NOMO-1 treated with DMSO at 0.1 percent for 48 hours (cell line): ENCODE measurements at regions not wholly inside any gene's neighbourhood (a gene's known extent, or its start where the extent isn't known, plus 50 kb on each side); places are given as distances from the start of the nearest gene placed in this dataset.
"Not testable (repeated sequence)": the region's sequence is repeated elsewhere in the genome, so short reads cannot be mapped to it uniquely, and the experiment has no call there.

Source experiments
- DNase-seq: peaks from one replicate; lab custom pipeline; 2025; ENCODE audit not compliant: unreplicated experiment; lab: John Stamatoyannopoulos, UW

GRCh38 chr1:230591678-230592077 lies 50.6 kb upstream of the COG2 start:
- DNase-seq = no peak

- DNase-seq = no peak
These were observed 52.3 kb upstream of the COG2 start for GRCh38 chr1:230589951-230590350.

DNA sequence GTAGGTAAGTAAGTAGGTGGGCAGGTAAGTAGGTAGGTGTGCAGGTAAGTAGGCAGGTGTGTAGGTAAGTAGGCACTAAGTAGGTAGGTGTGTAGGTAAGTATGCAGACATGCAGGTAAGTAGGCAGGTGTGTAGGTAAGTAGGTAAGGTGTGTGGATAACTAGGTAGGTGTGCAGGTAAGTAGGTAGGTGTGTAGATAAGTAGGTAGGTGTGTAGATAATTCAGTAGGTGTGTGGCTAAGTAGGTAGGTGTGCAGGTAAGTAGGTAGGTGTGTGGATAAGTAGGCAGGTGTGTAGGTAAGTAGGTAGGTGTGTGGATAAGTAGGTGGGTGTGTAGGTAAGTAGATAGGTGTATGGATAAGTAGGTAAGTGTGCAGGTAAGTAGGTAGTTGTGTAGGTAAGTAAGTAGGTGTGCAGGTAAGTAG lies 53.9 kb upstream of the COG2 start:
- DNase-seq = no peak

DNA sequence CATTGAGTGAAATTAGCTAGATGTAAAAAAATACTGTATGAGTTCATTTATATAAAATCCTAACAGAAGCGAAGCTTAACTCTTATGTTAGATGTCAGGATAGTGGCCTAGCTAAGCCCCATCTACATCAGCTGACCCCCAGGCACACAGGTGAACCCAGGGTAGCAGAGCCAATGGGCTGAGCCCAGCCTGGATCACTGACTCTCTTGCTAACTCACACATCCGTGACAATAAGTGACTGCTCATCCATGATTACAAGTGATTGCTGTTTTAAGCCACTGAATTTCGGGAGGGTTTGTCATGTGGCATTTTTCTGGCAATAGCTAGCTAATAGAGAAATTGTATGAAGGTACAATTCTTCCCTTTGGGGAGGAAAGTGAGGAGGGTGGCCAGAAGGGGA lies 55.2 kb upstream of the COG2 start:
- DNase-seq = no peak

DNA sequence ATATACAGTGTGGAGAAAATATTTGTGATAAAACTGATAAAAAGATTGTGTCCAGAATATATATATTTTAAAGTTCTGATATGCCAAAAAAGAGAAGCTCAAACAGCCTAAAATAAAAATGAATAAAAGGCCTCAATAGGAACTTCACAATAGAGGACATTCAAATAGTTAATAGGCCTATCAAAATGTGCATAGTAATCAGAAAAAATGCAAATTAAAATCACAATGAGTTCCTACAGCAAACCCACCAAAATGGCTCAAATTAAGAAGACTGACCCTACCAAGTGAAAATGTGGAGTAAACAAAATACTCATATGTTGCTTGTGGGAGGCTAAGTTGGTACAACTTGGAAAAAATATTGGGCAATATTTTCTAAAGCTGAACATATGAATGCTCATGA lies 57.6 kb upstream of the COG2 start:
- DNase-seq = no peak

DNA sequence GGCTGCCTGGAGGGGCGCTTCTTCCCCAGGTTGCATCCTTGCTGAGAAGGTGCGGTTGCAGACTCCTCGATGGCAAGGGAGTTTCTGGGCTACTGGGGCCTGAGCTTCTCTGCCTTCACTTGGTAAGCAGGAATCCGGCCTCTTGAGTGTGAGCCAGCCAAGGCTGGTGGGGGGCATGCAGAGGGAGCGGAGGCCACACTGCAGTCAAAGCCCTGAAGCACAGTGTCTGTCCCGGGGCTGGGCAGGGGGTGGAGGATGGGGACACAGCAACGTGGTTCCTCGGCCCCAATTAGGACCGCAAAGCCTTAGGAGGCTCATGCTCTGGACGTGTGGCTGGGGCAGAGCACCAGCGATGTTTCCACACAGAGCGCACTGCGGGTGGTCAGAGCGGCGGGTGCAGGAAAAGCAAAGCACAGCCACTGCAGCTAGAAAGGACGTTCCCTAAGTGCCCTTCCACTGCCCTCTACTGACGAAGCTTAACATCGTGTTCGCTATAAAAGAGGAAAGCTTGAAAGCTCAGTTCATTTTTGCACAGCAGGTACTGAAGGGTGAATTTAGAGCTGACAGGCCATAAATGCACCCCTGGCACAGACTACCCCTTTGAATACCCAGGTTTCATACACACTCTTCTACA lies 60.7 kb upstream of the COG2 start:
- peak; percentile 50 for DNase-seq

DNA sequence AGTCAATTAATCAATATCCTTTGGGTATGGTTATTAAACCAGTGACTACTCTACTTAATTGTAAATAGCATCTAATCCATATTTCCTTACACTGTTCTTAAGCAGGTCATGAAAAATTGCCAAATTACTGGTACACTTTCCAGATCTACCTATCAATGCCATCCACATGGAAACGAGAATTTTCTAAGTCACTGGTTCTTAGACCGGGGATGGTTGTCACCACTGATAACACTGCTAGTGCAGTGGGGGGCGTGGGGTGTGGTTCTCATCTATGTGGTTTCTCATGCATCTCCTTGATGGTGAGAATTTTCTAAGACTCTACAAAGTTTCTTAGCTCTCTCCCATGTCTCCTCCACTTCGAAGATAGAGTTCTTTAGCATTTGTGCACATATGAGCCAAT lies 63.7 kb upstream of the COG2 start:
- DNase-seq = no peak

- DNase-seq = no peak
These were observed 64.7 kb upstream of the COG2 start for GRCh38 chr1:230577537-230577936.

DNA sequence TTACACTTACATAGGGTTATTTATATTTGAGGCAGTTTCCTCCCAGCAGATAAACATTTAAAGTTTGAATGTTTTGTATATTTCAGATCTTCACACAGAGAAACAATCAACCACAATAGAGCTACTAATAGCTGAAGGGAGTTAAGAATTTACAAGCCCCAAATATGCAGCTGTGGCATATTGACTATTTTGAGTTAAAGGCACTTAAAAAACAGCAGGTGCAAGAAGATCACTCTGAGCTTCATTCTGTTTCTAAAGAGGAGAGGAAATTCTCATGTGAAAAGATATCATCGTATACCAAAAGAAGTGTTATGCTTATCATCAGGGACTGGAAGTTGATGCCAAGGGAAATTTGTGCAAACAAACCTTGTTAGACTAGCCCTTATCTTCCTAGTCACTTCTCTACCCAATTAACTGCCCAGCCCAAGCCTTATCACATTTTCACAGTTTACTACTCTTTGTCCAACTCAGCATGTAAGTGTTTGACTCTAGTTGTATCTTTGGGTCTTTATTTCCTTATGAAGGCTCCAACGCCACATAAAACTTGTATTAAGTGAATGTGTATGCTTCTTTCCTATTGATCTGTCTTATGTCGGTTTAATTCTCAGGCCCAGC lies 66.3 kb upstream of the COG2 start:
- DNase-seq = no peak

- no peak for DNase-seq
These were observed 67.8 kb upstream of the COG2 start for GRCh38 chr1:230574502-230574901.

DNA sequence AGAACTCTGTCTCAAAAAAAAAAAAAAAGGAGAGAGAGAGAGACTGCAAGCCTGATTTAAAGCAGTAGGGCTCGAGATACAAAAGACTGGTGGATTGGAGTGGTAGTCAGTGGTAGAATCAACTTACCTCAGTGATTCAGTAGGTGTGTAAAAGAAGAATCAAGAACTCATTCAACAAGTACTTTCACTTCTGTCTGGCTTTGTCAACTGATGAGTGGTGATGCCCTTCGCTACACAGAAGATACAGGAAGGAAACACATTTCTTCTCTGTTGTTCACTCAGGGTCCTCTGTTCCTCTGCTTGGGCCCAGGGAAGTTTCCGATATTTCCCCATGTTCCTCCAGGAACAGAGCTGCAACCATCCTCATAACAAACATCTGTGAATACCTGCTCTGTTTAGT lies 68.6 kb upstream of the COG2 start:
- DNase-seq = peak; percentile 55

DNA sequence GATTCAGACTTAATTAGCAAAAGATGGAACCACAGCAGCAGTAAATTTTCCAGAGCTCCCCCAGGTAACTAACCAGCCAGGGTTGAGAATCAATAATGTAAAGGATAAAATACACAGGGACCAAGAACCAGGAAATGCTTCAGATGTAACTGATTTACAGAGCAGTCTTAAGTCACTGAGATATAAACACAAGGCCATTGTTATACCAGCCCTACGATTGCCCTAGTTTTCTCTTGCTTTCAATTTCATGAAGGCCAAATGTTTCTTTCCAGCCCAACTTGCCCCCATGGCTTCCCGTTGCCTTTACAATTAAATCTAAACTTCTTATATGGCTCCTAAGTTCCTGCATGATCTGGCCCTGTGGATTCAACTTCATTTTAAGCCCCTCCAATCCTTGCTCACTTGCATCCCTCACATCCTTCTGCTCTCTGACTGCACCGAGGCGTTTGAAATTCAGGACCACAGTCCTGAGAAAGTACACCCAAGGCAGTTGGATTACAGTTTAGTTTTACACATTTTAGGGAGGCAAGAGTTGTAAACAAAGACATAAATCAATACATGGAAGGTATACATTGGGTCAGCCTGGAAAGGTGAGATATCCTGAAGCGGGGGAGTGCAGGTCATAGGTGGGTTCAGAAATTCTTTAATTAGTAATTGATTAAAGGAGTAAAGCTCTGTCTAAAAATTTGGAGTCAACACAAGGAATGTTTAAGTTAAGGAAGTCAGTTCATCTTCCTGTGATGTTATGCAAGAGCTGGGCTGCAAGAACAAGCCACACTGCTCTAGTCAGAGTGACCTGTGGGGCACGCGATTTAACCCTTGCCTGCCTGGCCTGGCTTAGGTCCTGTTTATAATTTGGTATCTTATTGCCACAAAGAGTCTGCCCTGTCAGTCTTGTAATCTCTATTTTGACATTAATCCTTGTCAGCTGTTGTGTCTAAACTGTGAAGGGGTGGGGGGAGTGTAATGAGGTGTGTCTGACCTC lies 69.9 kb upstream of the COG2 start:
- peak; percentile 64 for DNase-seq

DNA sequence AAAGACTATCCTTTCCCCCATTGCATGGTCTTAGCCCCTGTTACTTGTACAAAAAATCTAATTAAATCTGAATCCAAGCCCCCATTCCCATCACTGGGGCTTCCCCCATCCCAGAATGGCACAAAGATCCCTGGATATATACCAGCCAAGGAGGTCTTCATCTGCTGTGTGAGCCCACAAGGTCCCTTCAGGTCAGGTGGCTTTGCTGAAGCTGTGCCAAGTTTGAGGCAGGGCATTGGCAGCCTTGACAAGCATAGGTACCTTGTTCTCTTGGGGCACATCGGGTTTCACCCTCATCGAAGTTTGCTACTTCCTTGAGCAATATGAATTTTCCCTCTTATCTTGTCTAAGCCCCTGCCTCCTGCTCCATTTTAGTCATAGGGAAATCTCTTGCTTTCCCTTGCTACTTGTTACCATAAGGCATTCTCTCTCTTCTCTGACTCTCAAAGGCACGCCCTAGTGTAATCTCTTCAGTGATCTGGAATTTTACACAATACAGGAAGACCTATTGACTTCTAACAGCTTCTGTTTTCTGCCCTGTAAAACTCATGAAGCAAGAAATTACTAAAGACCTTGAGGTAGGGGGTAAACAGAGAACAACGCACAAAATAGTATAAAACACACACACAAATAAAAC lies 71.4 kb upstream of the COG2 start:
- peak; percentile 80 for DNase-seq

- no peak for DNase-seq
These were observed 73.1 kb upstream of the COG2 start for GRCh38 chr1:230569201-230569600.

GRCh38 chr1:230568676-230569075 lies 73.6 kb upstream of the COG2 start:
- no peak for DNase-seq

DNA sequence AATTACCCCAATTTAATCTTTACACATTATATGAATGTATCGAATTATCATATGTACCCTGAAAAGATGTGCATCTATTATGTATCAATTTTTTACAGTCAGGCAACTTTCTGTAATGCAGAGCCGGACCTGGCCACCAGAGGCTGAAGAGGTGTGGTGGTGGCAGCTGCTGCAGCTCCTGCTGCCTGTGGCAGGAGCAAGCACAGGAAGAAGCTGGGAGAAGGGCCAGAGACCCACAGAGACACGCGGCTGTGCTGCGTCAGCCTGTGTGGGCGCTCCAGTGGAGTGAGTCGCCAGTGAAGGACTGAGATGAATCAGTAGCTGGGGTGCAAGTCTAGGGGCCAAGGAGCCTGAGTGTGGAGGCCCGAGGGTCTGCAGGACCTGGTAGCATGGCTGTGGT lies 74.3 kb upstream of the COG2 start:
- no peak for DNase-seq

DNA sequence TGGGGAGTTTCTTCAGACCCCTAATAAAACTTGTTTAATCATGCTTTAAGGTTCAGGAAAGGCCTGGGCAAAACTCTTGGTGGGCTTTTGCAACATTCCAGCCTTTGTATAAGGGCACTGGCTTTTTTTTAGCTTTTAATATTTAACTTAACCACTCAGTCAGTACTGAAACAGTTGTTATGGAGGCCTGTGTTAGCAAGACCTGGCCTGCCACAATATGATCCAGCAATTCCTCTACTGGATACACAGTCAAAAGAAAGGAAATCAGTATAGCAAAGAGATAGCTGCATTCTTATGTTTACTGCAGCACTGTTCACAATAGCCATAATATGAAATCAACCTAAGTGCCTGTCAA lies 75.1 kb upstream of the COG2 start:
- DNase-seq = no peak

DNA sequence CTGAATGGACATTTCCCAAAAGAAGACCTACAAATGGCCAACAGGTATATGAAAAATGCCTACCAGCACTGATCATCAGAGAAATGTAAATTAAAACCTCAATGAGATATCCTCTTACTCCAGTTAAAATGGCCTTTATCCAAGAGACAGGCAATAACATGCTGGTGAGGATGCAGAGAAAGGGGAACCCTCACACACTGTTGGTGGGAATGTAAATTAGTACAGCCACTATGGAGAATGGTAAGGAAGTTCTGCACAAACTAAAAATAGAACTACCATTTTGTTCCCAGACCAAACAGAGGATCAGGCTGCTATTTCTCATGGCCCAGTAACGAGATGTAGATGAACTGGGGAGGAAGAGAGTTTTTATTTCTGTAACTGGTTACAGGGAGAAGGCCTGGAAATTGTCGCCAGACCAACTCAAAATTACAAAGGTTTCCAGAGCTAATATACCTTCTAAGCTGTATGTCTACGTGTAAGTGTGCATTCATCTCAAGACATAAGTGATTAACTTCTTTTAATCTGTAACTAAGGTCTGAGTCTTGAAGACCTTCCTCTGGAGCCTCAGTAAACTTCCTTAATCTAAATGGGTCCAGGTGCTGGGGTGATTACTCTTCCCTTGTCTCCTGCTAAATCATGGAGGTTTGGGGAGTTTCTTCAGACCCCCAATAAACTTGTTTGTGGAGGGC lies 75.6 kb upstream of the COG2 start:
- not testable (repeated sequence) for DNase-seq

GRCh38 chr1:230565141-230565540 lies 77.1 kb upstream of the COG2 start:
- DNase-seq = no peak

DNA sequence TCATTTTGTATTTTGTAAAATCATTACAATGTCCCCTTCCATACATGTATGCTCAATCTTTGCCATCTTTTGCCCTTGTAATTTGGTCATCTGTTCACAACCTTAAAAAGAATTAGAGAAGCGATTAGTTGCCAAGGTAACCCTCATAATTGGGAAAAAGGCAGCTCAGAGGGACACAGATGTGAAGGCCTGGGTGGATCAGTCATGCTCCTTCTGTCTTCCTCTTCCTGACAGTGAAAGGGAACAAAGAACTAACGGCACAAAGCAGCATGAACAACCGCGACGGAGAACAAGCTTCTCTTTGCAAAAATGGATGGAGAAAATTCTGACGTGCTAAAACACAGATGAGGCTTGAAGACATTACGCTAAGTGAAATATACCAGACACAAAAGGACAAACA lies 78.7 kb upstream of the COG2 start:
- DNase-seq = no peak

DNA sequence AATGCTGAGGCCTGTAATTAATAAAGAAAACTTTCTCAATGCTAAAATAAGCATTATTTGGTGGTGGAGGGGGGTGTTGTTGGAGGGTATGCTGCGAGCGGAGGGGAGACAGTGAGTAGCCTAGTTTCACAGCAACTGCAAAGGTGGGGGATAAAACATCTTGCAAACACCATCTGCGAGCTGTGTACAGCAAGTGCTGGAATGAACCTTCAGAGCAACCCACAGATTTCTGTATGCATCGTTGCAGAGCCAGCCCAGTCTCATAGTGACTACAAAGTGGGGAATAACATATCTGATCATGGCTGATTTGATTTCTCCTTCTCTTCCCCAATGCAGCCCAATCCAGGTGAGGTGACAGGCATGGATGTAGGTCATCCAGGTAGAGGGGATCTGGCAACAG lies 80.7 kb upstream of the COG2 start:
- DNase-seq = no peak
